ENCODE measurements at regions not wholly inside any gene's neighbourhood (a gene's known extent, or its start where the extent isn't known, plus 50 kb on each side); places are given as distances from the start of the nearest gene placed in this dataset.

- no peak for DNase-seq (ENCODE audit: low read depth)
Measured at GRCh38 chr7:136046548-136046947, 69.4 kb upstream of the MTPN start.

GRCh38 chr7:136045992-136046391 lies 68.8 kb upstream of the MTPN start:
- DNase-seq (ENCODE audit: low read depth): no peak

GRCh38 chr7:136045181-136045580 lies 68.0 kb upstream of the MTPN start:
- DNase-seq (ENCODE audit: low read depth): peak; percentile 59

- no peak for DNase-seq (ENCODE audit: low read depth)
Measured at GRCh38 chr7:136039577-136040345, 62.6 kb upstream of the MTPN start.

- peak; percentile 46 for DNase-seq (ENCODE audit: low read depth)
Measured at GRCh38 chr7:136036336-136036735, 59.2 kb upstream of the MTPN start.

GRCh38 chr7:136034132-136034531 lies 57.0 kb upstream of the MTPN start:
- DNase-seq (ENCODE audit: low read depth): no peak

- DNase-seq (ENCODE audit: low read depth): no peak
Measured at GRCh38 chr7:136033413-136034031, 56.4 kb upstream of the MTPN start.

- no peak for DNase-seq (ENCODE audit: low read depth)
Measured at GRCh38 chr7:136030867-136031318, 53.7 kb upstream of the MTPN start.

GRCh38 chr7:136030330-136030729 lies 53.2 kb upstream of the MTPN start:
- DNase-seq (ENCODE audit: low read depth): no peak

- DNase-seq (ENCODE audit: low read depth): no peak
Measured at GRCh38 chr7:136027160-136027559, 50.0 kb upstream of the MTPN start.

All from myocyte (in vitro differentiated cells).